Right lobe of liver (tissue), 4 donors: ENCODE measurements at regions not wholly inside any gene's neighbourhood (a gene's known extent, or its start where the extent isn't known, plus 50 kb on each side); places are given as distances from the start of the nearest gene placed in this dataset.

Experiments
- POLR2A ChIP-seq: fragments of 450-650 bp; IDR thresholded peaks from one replicate; pipeline ENCODE4 v1.6.1; 2017; ENCODE audit warnings: antibody characterized with exemption, mild to moderate bottlenecking
- TF ChIP-seq, protein P1 (sequence below), 4 donors: fragments of 200-600 bp in 3 of 4; fragments of 450-650 bp in 1 of 4; IDR thresholded peaks; one replicate each; pipeline versions ENCODE4 v1.5.1 to v1.8.0; 2016 to 2022; ENCODE audit warnings: antibody characterized with exemption in 4 of 4, mild to moderate bottlenecking in 2 of 4
- donor health status: DM: no; HTN: no; CAD: no.
- donor health status: DM: no; HTN: no; CAD: no.
- donor health status: DM: no; HTN: yes; CAD: no.

DNA sequence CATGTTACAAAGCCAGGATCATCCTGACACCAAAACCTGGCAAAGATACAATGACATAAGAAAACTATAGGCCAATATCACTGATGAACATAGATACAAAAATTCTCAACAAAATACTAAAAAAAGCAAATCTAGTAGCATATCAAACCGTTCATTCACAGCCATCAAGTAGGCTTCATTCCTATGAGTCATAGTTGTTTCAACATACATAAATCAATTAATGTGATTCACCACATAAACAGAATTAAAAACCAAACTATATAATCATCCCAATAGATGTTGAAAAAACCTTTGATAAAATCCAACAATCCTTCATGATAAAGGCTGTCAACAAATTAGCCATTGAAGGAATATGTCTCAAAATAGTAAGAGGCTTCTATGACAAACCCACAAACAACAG lies 1007.2 kb upstream of the RAG2 start:
- TF ChIP-seq, protein P1, sequence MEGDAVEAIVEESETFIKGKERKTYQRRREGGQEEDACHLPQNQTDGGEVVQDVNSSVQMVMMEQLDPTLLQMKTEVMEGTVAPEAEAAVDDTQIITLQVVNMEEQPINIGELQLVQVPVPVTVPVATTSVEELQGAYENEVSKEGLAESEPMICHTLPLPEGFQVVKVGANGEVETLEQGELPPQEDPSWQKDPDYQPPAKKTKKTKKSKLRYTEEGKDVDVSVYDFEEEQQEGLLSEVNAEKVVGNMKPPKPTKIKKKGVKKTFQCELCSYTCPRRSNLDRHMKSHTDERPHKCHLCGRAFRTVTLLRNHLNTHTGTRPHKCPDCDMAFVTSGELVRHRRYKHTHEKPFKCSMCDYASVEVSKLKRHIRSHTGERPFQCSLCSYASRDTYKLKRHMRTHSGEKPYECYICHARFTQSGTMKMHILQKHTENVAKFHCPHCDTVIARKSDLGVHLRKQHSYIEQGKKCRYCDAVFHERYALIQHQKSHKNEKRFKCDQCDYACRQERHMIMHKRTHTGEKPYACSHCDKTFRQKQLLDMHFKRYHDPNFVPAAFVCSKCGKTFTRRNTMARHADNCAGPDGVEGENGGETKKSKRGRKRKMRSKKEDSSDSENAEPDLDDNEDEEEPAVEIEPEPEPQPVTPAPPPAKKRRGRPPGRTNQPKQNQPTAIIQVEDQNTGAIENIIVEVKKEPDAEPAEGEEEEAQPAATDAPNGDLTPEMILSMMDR (IDR thresholded peaks at IDR 0.05) = no peak
- no peak for TF ChIP-seq POLR2A
